ENCODE measurements at regions not wholly inside any gene's neighbourhood (a gene's known extent, or its start where the extent isn't known, plus 50 kb on each side); places are given as distances from the start of the nearest gene placed in this dataset.

GRCh38 chr10:123309731-123310130 is 155.5 kb downstream of the BUB3 start:
- no peak for FAIRE-seq
- H3K27ac ChIP-seq (ENCODE audit: extremely low read length, insufficient read depth, low read length): no peak overlapping the region
- POLR2A ChIA-PET: no interaction called here

More at GRCh38 chr10:123309731-123310130, 155.5 kb downstream of the BUB3 start:
- no peaks in the 10 kb centered on the region for H3K36me3 ChIP-seq (replicated peaks in 1 of 2; ENCODE audit: control insufficient read depth in 1 of 2, insufficient read depth in 2 of 2, low read length in 2 of 2)
- DNase-seq (ENCODE audit: low spot score) (no peak), ATAC-seq (no peak)
- no peaks in the 10 kb centered on the region for H4K20me1 ChIP-seq (ENCODE audit: insufficient read depth, low read length)
- H3K9ac ChIP-seq (ENCODE audit: insufficient read depth, low read depth, low read length): no peak overlapping the region
- peaks cover 0 to 13% of the 10 kb centered on the region in 2 experiments; a peak in 2 of 5 replicates for H3K27me3 ChIP-seq (ENCODE audit: control insufficient read depth in 1 of 2, insufficient read depth in 2 of 2, low read length in 2 of 2)
- H3K4me3 ChIP-seq (replicated peaks in 1 of 3; ENCODE audit: insufficient read depth in 1 of 3, low read depth in 2 of 3, low read length in 3 of 3): no peak overlapping the region
- H3K9me3 ChIP-seq (ENCODE audit: low read length): no peaks in the 10 kb centered on the region
- H3K4me2 ChIP-seq (ENCODE audit: low read depth, low read length): no peak overlapping the region
- H3K4me1 ChIP-seq (ENCODE audit: insufficient read depth, low read length): no peaks in the 10 kb centered on the region
- no peak overlapping the region for H2AFZ ChIP-seq (ENCODE audit: low read length)
- WGBS (ENCODE audit: low lambda C conversion rate): 8% methylated on average over 6 of the region's 6 CpGs
- in situ Hi-C loops (cut with HindIII; ENCODE audit: extremely low pct_ligation_motif_present, low pct_unique_long_range_greater_than_20kb): no loop called here
- CTCF ChIA-PET (ENCODE audit: low intra/inter-chr PET ratio, low total read pairs): no interaction called here
- H3K79me2 ChIP-seq (ENCODE audit: insufficient read depth, low read length): no peaks in the 10 kb centered on the region
- BruUV-seq (replicated peaks): no TSS peak
- TF ChIP-seq MZF1 (CRISPR knock-in tag; IDR thresholded peaks at IDR 0.05; ENCODE audit: borderline replicate concordance) (no peak), AKAP8 (CRISPR knock-in tag; IDR thresholded peaks at IDR 0.05) (no peak), BORCS8-MEF2B (CRISPR knock-in tag; IDR thresholded peaks at IDR 0.05) (no peak), ZNF766 (CRISPR knock-in tag; IDR thresholded peaks at IDR 0.05; ENCODE audit: borderline replicate concordance) (no peak), ZNF326 (CRISPR knock-in tag; IDR thresholded peaks at IDR 0.05; ENCODE audit: borderline replicate concordance) (no peak), HMGA1 (CRISPR knock-in tag; conservative IDR thresholded peaks at IDR 0.05) (no peak), ZNF160 (CRISPR knock-in tag; IDR thresholded peaks at IDR 0.05) (no peak), U2AF1 (optimal IDR thresholded peaks at IDR 0.05; ENCODE audit: low read depth, low read length) (no peak), ZNF598 (CRISPR knock-in tag; IDR thresholded peaks at IDR 0.05; ENCODE audit: borderline replicate concordance) (no peak), ZBTB3 (CRISPR knock-in tag; IDR thresholded peaks at IDR 0.05; ENCODE audit: borderline replicate concordance, low read depth) (no peak), ZNF331 (CRISPR knock-in tag; IDR thresholded peaks at IDR 0.05) (no peak), REL (CRISPR knock-in tag; conservative IDR thresholded peaks at IDR 0.05) (no peak), NR2F6 (IDR thresholded peaks at IDR 0.05) (no peak), NR2F6 (CRISPR knock-in tag; IDR thresholded peaks at IDR 0.05) (no peak), GTF3A (CRISPR knock-in tag; conservative IDR thresholded peaks at IDR 0.05) (no peak), AKNA (CRISPR knock-in tag; IDR thresholded peaks at IDR 0.05; ENCODE audit: borderline replicate concordance) (no peak), POLR2A (IDR thresholded peaks at IDR 0.05; ENCODE audit: insufficient read depth in 1 of 2, low read depth in 2 of 2, low read length in 2 of 2) (no peak), SMAD9 (CRISPR knock-in tag; IDR thresholded peaks at IDR 0.05) (no peak), TEAD3 (CRISPR knock-in tag; optimal IDR thresholded peaks at IDR 0.05; ENCODE audit: borderline replicate concordance) (no peak), NFYB (CRISPR knock-in tag; IDR thresholded peaks at IDR 0.05) (no peak)
- intact Hi-C loops (cut with micrococcal nuclease; ENCODE audit: unreplicated experiment): no loop called here

Data from HepG2 (cell line).